Ishikawa (cell line): ENCODE measurements at regions not wholly inside any gene's neighbourhood (a gene's known extent, or its start where the extent isn't known, plus 50 kb on each side); places are given as distances from the start of the nearest gene placed in this dataset.

Experiments
- CEBPB ChIP-seq: IDR thresholded peaks from 2 replicates; pipeline ENCODE4 v1.6.1; 2012
- CREB1 ChIP-seq: IDR thresholded peaks from 2 replicates; pipeline ENCODE4 v1.6.1; 2012; ENCODE audit warnings: low read depth
- EGR1 ChIP-seq: IDR thresholded peaks from 2 replicates; pipeline ENCODE4 v1.6.1; 2012
- EP300 ChIP-seq: IDR thresholded peaks from 2 replicates; pipeline ENCODE4 v1.6.1; 2012; ENCODE audit warnings: borderline replicate concordance
- FOXM1 ChIP-seq: IDR thresholded peaks from 2 replicates; pipeline ENCODE4 v1.6.1; 2012; ENCODE audit warnings: low read depth, borderline replicate concordance
- MAX ChIP-seq: IDR thresholded peaks from 2 replicates; pipeline ENCODE4 v1.6.1; 2012
- NFIC ChIP-seq: IDR thresholded peaks from 2 replicates; pipeline ENCODE4 v1.6.1; 2012
- RAD21 ChIP-seq: IDR thresholded peaks from 2 replicates; pipeline ENCODE4 v1.6.1; 2012; ENCODE audit warnings: low read depth
- REST ChIP-seq: IDR thresholded peaks from 2 replicates; pipeline ENCODE4 v1.6.1; 2012; ENCODE audit warnings: low read depth, mild to moderate bottlenecking
- TAF1 ChIP-seq: IDR thresholded peaks from 2 replicates; pipeline ENCODE4 v1.6.1; 2012; ENCODE audit warnings: low read depth, mild to moderate bottlenecking
- TCF12 ChIP-seq: IDR thresholded peaks from 2 replicates; pipeline ENCODE4 v1.6.1; 2012; ENCODE audit warnings: low read depth
- TEAD4 ChIP-seq: IDR thresholded peaks from 2 replicates; pipeline ENCODE4 v1.6.1; 2012
- USF1 ChIP-seq: IDR thresholded peaks from 2 replicates; pipeline ENCODE4 v1.6.1; 2012
- YY1 ChIP-seq: IDR thresholded peaks from 2 replicates; pipeline ENCODE4 v1.6.1; 2012; ENCODE audit warnings: low read depth
- ZBTB7A ChIP-seq: IDR thresholded peaks from 2 replicates; pipeline ENCODE4 v1.6.1; 2012; ENCODE audit warnings: low read depth

GRCh38 chr2:2729246-2729645 lies 398.2 kb upstream of the MYT1L start:
- TF ChIP-seq EP300 (no peak), CEBPB (no peak), FOXM1 (no peak), ZBTB7A (no peak), EGR1 (no peak), REST (no peak), CREB1 (no peak), RAD21 (no peak), MAX (no peak), TAF1 (no peak), TCF12 (no peak), USF1 (no peak), YY1 (no peak), NFIC (no peak), TEAD4 (no peak)

- TF ChIP-seq YY1 (no peak), TAF1 (no peak), NFIC (no peak), TCF12 (no peak), FOXM1 (no peak), RAD21 (no peak), REST (no peak), EGR1 (no peak), USF1 (no peak), TEAD4 (no peak), ZBTB7A (no peak), MAX (no peak), CREB1 (no peak), CEBPB (no peak), EP300 (no peak)
These were observed 397.6 kb upstream of the MYT1L start for GRCh38 chr2:2728635-2729034.

GRCh38 chr2:2727876-2728511 lies 396.9 kb upstream of the MYT1L start:
- TF ChIP-seq MAX: no peak
- no peak for TF ChIP-seq CEBPB
- TF ChIP-seq REST: no peak
- TF ChIP-seq FOXM1: no peak
- no peak for TF ChIP-seq RAD21
- no peak for TF ChIP-seq NFIC
- TF ChIP-seq EP300: no peak

- no peak for TF ChIP-seq CEBPB
These were observed 395.1 kb upstream of the MYT1L start for GRCh38 chr2:2726163-2726562.

- TF ChIP-seq TEAD4 (no peak), TCF12 (no peak), CEBPB (no peak), CREB1 (no peak), YY1 (no peak), NFIC (no peak), EP300 (no peak), MAX (no peak), FOXM1 (no peak), USF1 (no peak), TAF1 (no peak), EGR1 (no peak), RAD21 (no peak)
These were observed 392.0 kb upstream of the MYT1L start for GRCh38 chr2:2723064-2723463.
